WTC11 (cell line): ENCODE measurements at regions not wholly inside any gene's neighbourhood (a gene's known extent, or its start where the extent isn't known, plus 50 kb on each side); places are given as distances from the start of the nearest gene placed in this dataset.

Source experiments
- FOXJ3 ChIP-seq: sonication (generic); formaldehyde crosslinking; IDR thresholded peaks from 2 replicates; pipeline ENCODE4 v1.9.0; 2021; ENCODE audit warnings: missing genetic modification reagents, mild to moderate bottlenecking, borderline replicate concordance
- FOXK1 ChIP-seq: sonication (generic); formaldehyde crosslinking; IDR thresholded peaks from 2 replicates; pipeline ENCODE4 v1.8.0; 2022; ENCODE audit warnings: mild to moderate bottlenecking, moderate library complexity, missing genetic modification reagents
- NFE2L1 ChIP-seq: sonication (generic); formaldehyde crosslinking; IDR thresholded peaks from 2 replicates; pipeline ENCODE4 v1.8.1; 2023; ENCODE audit warnings: missing genetic modification reagents
- NFYB ChIP-seq: sonication (generic); formaldehyde crosslinking; conservative IDR thresholded peaks from 2 replicates; pipeline ENCODE4 v1.8.0; 2022; ENCODE audit warnings: low read depth, missing genetic modification reagents
- SOX15 ChIP-seq: fragments of 250-450 bp; sonication (Bioruptor Pico); IDR thresholded peaks from 2 replicates; pipeline ENCODE4 v1.9.0; 2021; ENCODE audit warnings: mild to moderate bottlenecking
- TP53 ChIP-seq: sonication (generic); formaldehyde crosslinking; IDR thresholded peaks from 2 replicates; pipeline ENCODE4 v1.8.1; 2023; ENCODE audit warnings: mild to moderate bottlenecking, missing genetic modification reagents
- TF ChIP-seq, protein P1 (sequence below): sonication (generic); formaldehyde crosslinking; IDR thresholded peaks from 2 replicates; pipeline ENCODE4 v1.8.1; 2023; ENCODE audit warnings: mild to moderate bottlenecking, missing genetic modification reagents, moderate library complexity
- TF ChIP-seq, protein P2 (sequence below): fragments of 200-600 bp; IDR thresholded peaks from 2 replicates; pipeline ENCODE4 v1.8.0; 2022; ENCODE audit warnings: antibody characterized with exemption
- TF ChIP-seq, protein P3 (sequence below): sonication (generic); formaldehyde crosslinking; conservative IDR thresholded peaks from 2 replicates; pipeline ENCODE4 v1.8.1; 2022; ENCODE audit warnings: mild to moderate bottlenecking, missing genetic modification reagents
- TF ChIP-seq, protein P4 (sequence below): sonication (generic); formaldehyde crosslinking; IDR thresholded peaks from 2 replicates; pipeline ENCODE4 v1.8.0; 2022; ENCODE audit warnings: mild to moderate bottlenecking, missing genetic modification reagents
- TF ChIP-seq, protein P5 (sequence below): sonication (generic); formaldehyde crosslinking; IDR thresholded peaks from 2 replicates; pipeline ENCODE4 v1.8.1; 2023; ENCODE audit warnings: mild to moderate bottlenecking, missing genetic modification reagents

DNA sequence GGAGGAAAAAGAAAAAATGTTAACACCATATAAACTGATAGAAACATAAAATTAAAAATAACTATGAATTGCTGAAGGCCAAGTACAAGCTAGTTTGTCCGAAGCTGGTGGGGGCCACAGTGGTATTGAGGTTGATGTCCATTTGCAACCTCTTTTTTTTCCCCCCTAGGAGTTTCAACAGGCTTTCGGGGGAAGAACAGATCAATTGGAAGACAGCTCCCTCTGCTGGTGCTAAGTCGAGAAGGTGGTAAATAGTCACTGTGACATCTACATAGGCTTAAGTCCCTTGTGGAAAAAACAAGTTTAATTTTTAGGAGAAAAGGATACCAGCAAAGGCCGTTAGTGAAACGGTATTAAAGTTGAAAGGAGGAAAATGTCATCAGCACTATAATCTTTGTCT, 115.7 kb upstream of the ZXDA start:
- TF ChIP-seq FOXJ3: no peak
- no peak for TF ChIP-seq NFYB (CRISPR knock-in tag)
- TF ChIP-seq, protein P1, sequence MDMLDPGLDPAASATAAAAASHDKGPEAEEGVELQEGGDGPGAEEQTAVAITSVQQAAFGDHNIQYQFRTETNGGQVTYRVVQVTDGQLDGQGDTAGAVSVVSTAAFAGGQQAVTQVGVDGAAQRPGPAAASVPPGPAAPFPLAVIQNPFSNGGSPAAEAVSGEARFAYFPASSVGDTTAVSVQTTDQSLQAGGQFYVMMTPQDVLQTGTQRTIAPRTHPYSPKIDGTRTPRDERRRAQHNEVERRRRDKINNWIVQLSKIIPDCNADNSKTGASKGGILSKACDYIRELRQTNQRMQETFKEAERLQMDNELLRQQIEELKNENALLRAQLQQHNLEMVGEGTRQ (CRISPR knock-in tag): no peak
- TF ChIP-seq, protein P2, sequence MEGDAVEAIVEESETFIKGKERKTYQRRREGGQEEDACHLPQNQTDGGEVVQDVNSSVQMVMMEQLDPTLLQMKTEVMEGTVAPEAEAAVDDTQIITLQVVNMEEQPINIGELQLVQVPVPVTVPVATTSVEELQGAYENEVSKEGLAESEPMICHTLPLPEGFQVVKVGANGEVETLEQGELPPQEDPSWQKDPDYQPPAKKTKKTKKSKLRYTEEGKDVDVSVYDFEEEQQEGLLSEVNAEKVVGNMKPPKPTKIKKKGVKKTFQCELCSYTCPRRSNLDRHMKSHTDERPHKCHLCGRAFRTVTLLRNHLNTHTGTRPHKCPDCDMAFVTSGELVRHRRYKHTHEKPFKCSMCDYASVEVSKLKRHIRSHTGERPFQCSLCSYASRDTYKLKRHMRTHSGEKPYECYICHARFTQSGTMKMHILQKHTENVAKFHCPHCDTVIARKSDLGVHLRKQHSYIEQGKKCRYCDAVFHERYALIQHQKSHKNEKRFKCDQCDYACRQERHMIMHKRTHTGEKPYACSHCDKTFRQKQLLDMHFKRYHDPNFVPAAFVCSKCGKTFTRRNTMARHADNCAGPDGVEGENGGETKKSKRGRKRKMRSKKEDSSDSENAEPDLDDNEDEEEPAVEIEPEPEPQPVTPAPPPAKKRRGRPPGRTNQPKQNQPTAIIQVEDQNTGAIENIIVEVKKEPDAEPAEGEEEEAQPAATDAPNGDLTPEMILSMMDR: no peak
- TF ChIP-seq, protein P3, sequence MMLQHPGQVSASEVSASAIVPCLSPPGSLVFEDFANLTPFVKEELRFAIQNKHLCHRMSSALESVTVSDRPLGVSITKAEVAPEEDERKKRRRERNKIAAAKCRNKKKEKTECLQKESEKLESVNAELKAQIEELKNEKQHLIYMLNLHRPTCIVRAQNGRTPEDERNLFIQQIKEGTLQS (CRISPR knock-in tag): no peak
- no peak for TF ChIP-seq FOXK1 (CRISPR knock-in tag)
- TF ChIP-seq TP53 (CRISPR knock-in tag): no peak
- no peak for TF ChIP-seq SOX15 (CRISPR knock-in tag)
- TF ChIP-seq, protein P4, sequence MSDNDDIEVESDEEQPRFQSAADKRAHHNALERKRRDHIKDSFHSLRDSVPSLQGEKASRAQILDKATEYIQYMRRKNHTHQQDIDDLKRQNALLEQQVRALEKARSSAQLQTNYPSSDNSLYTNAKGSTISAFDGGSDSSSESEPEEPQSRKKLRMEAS (CRISPR knock-in tag): no peak
- TF ChIP-seq, protein P5, sequence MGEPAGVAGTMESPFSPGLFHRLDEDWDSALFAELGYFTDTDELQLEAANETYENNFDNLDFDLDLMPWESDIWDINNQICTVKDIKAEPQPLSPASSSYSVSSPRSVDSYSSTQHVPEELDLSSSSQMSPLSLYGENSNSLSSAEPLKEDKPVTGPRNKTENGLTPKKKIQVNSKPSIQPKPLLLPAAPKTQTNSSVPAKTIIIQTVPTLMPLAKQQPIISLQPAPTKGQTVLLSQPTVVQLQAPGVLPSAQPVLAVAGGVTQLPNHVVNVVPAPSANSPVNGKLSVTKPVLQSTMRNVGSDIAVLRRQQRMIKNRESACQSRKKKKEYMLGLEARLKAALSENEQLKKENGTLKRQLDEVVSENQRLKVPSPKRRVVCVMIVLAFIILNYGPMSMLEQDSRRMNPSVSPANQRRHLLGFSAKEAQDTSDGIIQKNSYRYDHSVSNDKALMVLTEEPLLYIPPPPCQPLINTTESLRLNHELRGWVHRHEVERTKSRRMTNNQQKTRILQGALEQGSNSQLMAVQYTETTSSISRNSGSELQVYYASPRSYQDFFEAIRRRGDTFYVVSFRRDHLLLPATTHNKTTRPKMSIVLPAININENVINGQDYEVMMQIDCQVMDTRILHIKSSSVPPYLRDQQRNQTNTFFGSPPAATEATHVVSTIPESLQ (CRISPR knock-in tag): no peak
- no peak for TF ChIP-seq NFE2L1 (CRISPR knock-in tag)
